Right ventricle myocardium inferior (tissue), 1 donor: ENCODE measurements at regions not wholly inside any gene's neighbourhood (a gene's known extent, or its start where the extent isn't known, plus 50 kb on each side); places are given as distances from the start of the nearest gene placed in this dataset.
"Not testable (repeated sequence)": the region's sequence is repeated elsewhere in the genome, so short reads cannot be mapped to it uniquely, and the experiment has no call there.

Experiments used
- ATAC-seq: fragments of 200-7000 bp; cut with Tn5 transposase; one replicate; pipeline ENCODE4 v1.9.1; 2020; ENCODE audit warnings: mild to moderate bottlenecking, moderate library complexity
- DNase-seq: peaks from one replicate; pipeline ENCODE4 v3.0.0; 2021; ENCODE audit errors: missing footprints
- intact Hi-C: fragments of 100-400 bp; cut with DNase I; formaldehyde crosslinking; loops from one replicate; pipeline ENCODE4 v1.11.0; 2022
- donor health status: DM: no; HTN: yes; CAD: no; lungs with severe emphysema.

- intact Hi-C loops, result no loop called here
- ATAC-seq (no peak), DNase-seq (no peak)
Measured at GRCh38 chr3:177802151-177802900, 605.0 kb upstream of the TBL1XR1 start.

- ATAC-seq (no peak), DNase-seq (no peak)
- intact Hi-C loops, result no loop called here
Measured at GRCh38 chr3:177803500-177803899, 606.2 kb upstream of the TBL1XR1 start.

GRCh38 chr3:177804032-177804431 is 606.8 kb upstream of the TBL1XR1 start:
- intact Hi-C loops, result no loop called here
- DNase-seq (no peak), ATAC-seq (no peak)

GRCh38 chr3:177804646-177805045 is 607.4 kb upstream of the TBL1XR1 start:
- ATAC-seq (no peak), DNase-seq (no peak)
- intact Hi-C loops, result no loop called here

GRCh38 chr3:177807150-177807875 is 610.0 kb upstream of the TBL1XR1 start:
- DNase-seq, result no peak
- intact Hi-C loops, result no loop called here
- no peak for ATAC-seq

- ATAC-seq, intact Hi-C loops, DNase-seq: not testable (repeated sequence)
Measured at GRCh38 chr3:177808928-177809478, 611.7 kb upstream of the TBL1XR1 start.

GRCh38 chr3:177810162-177810623 is 612.9 kb upstream of the TBL1XR1 start:
- intact Hi-C loops, result loop anchor here (10.0 kb wide), 2 partner anchors 455 to 515 kb away; no protein-coding TSS in a partner anchor
- peak; percentile 56 for ATAC-seq
- DNase-seq, result no peak

- intact Hi-C loops, result loop anchor here (10.0 kb wide), 2 partner anchors 456 to 514 kb away; no protein-coding TSS in a partner anchor
- no peak for ATAC-seq
- no peak for DNase-seq
Measured at GRCh38 chr3:177811112-177811511, 613.8 kb upstream of the TBL1XR1 start.

- DNase-seq, result no peak
- no peak for ATAC-seq
- intact Hi-C loops, result loop anchor here (10.0 kb wide), 2 partner anchors 457 to 513 kb away; no protein-coding TSS in a partner anchor
Measured at GRCh38 chr3:177811835-177812234, 614.6 kb upstream of the TBL1XR1 start.

GRCh38 chr3:177812492-177812891 is 615.2 kb upstream of the TBL1XR1 start:
- DNase-seq, result peak; percentile 32
- ATAC-seq, result no peak
- intact Hi-C loops, result loop anchor here (10.0 kb wide), 2 partner anchors 458 to 512 kb away; no protein-coding TSS in a partner anchor

- intact Hi-C loops, result loop anchor here (10.0 kb wide), 2 partner anchors 459 to 511 kb away; no protein-coding TSS in a partner anchor
- ATAC-seq, result peak; percentile 53
- DNase-seq, result no peak
Measured at GRCh38 chr3:177813322-177813721, 616.0 kb upstream of the TBL1XR1 start.

- peak; percentile 60 for ATAC-seq
- no peak for DNase-seq
- intact Hi-C loops, result loop anchor here (5.0 to 10.0 kb wide), 3 partner anchors 462 to 619 kb away; partner anchors contain the start of gene TBL1XR1
Measured at GRCh38 chr3:177816667-177817208, 619.5 kb upstream of the TBL1XR1 start.

- intact Hi-C loops, result loop anchor here (5.0 to 10.0 kb wide), 3 partner anchors 463 to 620 kb away; partner anchors contain the start of gene TBL1XR1
- no peak for ATAC-seq
- DNase-seq, result no peak
Measured at GRCh38 chr3:177817751-177818150, 620.5 kb upstream of the TBL1XR1 start.

GRCh38 chr3:177818712-177819240 is 621.5 kb upstream of the TBL1XR1 start:
- intact Hi-C loops, result loop anchor here (5.0 to 10.0 kb wide), 3 partner anchors 464 to 621 kb away; partner anchors contain the start of gene TBL1XR1
- no peak for DNase-seq
- no peak for ATAC-seq

GRCh38 chr3:177820683-177821316 is 623.5 kb upstream of the TBL1XR1 start:
- ATAC-seq (no peak), DNase-seq (no peak)
- intact Hi-C loops, result loop anchor here (10.0 kb wide), 1 partner anchor 254 kb away; no protein-coding TSS in a partner anchor

- intact Hi-C loops, result loop anchor here (10.0 kb wide), 1 partner anchor 252 kb away; no protein-coding TSS in a partner anchor
- no peak for DNase-seq
- no peak for ATAC-seq
Measured at GRCh38 chr3:177822681-177823096, 625.4 kb upstream of the TBL1XR1 start.

GRCh38 chr3:177823701-177824189 is 626.5 kb upstream of the TBL1XR1 start:
- intact Hi-C loops, result loop anchor here (10.0 kb wide), 1 partner anchor 251 kb away; no protein-coding TSS in a partner anchor
- DNase-seq (no peak), ATAC-seq (no peak)
